Fibroblast of skin of right biceps (primary cell): ENCODE measurements at regions not wholly inside any gene's neighbourhood (a gene's known extent, or its start where the extent isn't known, plus 50 kb on each side); places are given as distances from the start of the nearest gene placed in this dataset.

ENCODE experiments used
- DNase-seq: peaks from one replicate; pipeline ENCODE4 v3.0.0-alpha.2; 2013

- DNase-seq = peak; percentile 66
Measured at GRCh38 chr20:4555188-4555890, 130.9 kb upstream of the PRNP start.

- DNase-seq = no peak
Measured at GRCh38 chr20:4554346-4554745, 131.9 kb upstream of the PRNP start.

- peak; percentile 32 for DNase-seq
Measured at GRCh38 chr20:4552075-4552640, 134.1 kb upstream of the PRNP start.

DNA sequence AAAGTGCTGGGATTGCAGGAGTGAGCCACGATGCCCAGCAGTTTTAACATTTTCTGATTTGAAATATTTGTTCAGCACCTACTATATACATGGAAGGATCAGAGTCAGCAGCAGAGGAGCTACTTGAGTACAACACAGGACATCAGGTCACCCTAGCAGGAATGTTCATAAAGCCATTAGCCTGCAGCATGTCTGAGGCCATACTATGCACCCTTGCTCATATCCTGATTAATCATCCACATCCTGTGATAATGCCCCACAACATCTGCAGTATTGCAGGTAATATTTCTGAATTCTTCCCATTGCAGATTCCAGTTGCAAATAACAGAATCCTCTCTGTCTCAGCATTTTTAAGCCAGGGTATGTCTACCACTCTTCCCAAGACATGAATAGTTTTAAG, 135.5 kb upstream of the PRNP start:
- DNase-seq = peak; percentile 60

DNA sequence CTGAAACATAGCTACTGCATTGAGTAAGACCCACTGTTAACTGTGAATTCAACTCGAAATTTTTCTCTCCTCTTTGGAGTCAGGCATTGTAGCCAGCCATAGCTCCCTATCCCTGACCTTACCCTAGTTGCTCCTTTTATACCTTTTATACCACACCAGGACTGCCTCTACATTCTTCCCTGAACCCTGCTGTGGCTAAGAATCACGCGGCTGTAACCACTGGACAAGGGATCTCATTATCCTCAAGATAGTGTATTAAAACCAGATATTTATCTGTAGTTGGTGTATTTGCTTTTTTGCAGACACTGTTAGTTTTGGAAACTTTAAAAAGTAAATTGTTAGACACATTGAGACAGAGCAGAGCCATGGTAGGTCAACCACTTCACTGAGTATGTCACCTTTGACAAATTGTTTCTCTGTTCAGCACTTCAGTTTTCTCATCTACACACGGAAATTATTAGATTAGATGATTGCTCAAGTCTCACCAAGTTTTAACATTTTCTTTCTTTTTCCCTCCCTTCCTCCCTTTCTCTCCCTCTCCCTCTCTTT, 136.5 kb upstream of the PRNP start:
- DNase-seq = no peak

DNA sequence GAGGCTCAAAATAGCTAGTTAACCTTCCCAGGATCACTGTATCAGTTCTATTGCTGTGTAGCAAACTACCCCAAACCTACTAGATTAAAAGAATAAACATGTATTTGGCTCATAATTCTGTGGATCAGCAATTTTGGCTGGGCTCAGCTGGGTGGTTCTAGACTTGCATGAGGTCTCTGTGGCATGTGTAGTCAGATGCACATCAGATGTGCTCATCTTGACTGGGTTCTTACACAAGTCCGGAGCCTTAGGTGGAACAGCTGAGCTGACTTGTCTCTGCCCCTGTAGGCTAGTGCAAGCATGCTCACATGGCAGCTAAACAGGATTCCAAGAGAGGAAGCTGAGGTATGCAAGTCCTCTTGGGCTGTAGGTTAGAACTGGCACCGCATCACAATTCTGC, 137.7 kb upstream of the PRNP start:
- DNase-seq = no peak

GRCh38 chr20:4546786-4547185, 139.5 kb upstream of the PRNP start:
- DNase-seq = peak; percentile 88

GRCh38 chr20:4546342-4546741, 139.9 kb upstream of the PRNP start:
- DNase-seq = no peak

DNA sequence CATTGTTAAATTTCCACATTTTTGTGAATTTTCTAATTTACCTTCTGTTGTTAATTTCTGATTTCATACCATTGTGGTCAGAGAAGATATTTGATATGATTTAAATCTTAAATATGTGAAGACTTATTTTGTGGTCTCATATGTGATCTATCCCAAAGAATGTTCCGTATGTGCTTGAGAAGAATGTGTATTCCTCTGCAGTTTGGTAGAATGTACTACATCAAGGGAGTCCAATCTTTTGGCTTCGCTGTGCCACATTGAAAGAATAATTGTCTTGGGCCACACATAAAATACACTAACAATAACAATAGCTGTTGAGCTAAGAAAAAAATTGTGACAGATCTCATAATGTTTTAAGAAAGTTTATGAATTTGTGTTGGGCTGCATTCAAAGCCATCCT, 140.7 kb upstream of the PRNP start:
- DNase-seq = peak; percentile 90

DNA sequence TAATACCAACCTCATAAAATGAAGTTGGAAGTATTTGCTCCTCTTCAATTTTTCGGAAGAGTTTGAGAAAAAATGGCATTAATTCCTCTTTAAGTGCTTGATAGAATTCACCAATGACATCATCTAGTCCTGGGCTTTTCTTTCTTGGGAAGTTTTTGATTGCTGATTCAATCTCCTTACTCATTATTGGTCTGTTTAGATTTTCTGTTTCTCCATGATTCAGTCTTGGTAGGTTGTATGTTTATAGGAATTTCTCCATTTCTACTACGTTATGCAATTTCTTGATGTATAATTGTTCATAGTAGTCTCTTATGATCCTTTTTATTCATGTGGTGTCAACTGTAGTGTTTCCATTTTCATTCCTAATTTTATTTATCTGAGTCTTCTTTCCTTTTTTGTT, 141.5 kb upstream of the PRNP start:
- peak; percentile 80 for DNase-seq

DNA sequence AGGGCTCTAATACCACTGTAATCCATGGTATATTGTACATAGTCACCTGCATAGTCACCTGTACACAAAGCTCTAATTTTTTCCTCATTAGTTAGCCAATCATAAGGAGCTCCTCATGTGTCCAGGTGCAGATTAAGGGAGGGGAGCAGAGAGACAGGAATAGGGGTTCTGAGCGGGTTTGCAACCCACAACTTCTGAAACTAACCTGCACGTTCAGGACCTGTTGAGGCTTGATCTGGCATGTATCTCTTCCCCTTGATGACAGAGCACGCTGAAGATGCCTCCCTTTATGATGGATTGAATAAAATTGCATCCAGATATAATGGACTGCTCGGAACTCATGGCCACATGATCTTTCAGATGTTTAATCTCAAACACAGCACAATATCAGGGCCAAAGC, 144.0 kb upstream of the PRNP start:
- DNase-seq = no peak

DNA sequence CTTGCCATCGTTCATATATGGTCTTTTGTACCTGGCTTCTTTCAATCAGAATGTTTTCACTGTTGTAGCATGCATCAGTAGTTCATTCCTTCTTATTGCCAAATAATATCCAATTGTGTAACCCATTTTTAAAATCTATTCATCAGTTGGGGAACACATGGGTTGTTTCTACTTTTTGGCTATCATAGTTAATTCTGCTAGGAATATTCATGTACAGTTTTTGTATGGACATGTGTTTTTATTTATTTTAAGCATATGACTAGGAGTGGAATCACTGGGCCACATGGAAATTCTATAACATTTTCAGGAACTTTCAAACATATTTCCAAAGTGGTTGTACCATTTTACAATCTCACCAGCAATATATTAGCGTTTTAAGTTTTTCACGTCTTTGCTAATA, 151.9 kb upstream of the PRNP start:
- DNase-seq = no peak

DNA sequence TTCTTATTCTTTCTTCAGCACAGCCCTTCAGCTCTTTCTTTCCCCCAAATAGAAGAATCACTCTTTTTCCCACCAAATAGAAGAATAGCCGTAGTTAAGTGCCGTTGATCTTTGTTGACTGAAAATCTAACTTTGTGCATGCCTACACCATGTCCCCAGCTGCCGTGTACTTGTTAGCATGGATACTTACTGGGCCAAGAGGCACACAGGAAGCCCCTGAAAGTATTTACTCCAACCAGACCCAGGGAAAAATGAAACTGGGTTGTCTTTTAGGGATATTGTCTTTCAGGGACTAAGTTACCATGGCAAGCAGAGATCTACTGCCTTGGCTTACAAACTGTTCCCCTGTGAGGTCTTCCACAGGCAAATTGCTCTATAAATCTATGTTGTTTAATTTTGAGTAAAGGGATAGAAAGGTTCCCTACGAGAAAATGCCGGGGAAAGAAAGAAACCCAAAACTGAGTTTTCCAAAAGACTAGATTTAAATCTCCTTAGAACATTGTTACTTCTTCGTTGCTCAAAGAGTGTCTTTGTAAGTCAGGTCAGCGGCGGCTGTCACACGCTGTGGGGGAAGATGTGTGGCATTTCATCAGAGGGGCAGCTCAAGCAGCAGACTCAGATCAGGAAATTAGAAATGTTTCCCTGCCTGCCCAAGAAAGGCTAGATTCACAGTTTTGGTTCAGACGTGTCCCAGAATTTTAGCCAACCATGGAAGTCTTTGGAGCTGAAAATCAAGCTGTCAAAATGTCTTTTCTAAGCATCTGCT, 152.7 kb upstream of the PRNP start:
- DNase-seq = no peak

- DNase-seq = no peak
Measured at GRCh38 chr20:4532772-4533171, 153.5 kb upstream of the PRNP start.

GRCh38 chr20:4524792-4525191, 161.5 kb upstream of the PRNP start:
- DNase-seq = no peak

- no peak for DNase-seq
Measured at GRCh38 chr20:4524307-4524706, 161.9 kb upstream of the PRNP start.

- DNase-seq = no peak
Measured at GRCh38 chr20:4522310-4522709, 163.9 kb upstream of the PRNP start.

DNA sequence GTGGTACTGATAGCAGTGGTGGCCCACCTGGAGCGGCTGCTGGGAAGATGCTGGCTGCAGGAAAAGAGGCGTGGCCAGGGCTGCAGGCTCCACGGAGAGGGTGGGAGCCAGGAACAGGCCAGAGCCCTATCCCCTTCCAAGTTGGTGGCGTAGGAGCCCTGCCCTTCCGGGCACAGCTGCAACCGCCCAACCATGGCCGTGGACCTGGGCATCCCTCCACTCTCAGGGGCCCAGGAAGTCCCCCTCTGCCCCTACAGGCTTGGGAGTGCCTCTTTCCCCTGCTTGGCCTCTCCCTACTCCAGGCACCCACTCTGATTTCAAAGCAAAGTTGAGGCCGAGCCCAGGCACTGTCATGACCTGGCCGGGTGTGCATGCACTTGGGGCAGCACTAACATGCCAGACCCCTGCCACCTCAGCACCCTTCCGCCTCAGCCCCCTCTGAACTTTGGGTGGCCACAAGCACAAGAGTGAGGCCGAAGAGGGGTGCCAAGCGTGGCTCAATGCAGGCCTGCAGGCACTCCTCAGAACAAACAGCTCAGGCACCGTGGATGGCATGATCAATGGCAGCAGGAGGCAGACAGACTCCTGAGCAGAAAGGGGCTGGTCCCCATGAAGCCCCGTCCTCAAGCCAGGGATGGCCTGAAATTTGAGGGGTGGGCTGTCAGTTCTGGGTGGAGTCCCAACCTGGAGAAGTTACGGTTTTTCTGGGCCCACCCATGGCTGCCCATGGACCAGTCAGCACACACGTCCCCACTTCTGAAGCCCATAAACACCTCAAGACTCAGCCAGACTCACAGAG, 164.9 kb upstream of the PRNP start:
- no peak for DNase-seq

DNA sequence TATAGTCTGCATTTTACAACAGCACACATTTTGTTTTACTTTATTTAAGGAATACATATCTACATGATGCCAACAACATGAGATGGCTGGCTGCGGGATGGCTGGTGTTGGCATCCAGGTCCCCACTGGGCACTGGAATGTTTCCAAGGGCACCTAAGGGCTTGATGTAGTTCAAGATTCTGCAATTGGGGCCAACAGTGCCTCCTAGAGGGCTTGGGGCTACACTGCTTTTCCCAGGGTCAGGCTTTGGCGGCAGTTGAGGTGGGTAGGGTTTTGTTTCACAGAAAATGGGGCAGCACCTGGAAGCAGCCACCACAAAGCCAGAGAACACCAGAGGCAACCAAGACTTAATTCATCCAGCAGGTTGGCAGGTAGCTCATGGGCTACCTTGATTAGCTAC, 166.7 kb upstream of the PRNP start:
- no peak for DNase-seq

DNA sequence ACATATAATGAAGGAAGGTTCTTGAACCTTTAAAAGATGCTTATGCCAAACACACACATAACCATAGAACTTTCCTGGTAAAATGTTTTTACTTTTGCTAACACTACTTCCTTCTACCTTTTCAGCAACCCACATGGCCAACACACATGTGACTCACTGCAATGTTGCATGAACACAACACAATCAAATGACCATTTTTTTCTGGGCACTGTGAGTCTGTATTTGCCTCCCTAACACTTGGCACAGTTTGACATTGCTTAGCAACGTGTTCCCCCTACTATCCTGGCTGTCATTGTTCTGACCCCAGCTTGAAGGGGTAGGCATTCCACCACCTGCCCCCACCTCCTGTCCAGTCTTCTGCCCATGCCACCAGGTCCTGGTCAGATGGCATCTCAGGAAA, 169.4 kb upstream of the PRNP start:
- no peak for DNase-seq

DNA sequence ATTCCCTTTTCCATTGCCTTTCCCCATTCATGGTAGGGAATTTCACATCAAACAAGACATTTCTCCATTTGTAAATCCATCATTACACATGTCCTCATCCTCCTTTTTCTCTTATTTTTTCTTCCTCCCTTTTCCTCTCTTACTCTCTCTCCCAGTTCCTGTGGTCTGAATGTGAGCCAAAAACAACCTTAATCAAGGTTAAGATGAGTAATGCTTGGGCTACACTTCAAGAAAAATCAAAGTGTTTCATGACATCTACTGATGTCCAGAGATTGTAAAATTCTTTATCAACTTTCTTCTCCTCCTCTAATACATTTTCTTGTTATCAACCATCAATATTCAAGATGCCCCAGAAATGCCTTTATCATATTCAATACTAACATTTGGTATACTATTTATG, 172.5 kb upstream of the PRNP start:
- peak; percentile 90 for DNase-seq

- peak; percentile 97 for DNase-seq
Measured at GRCh38 chr20:4512891-4513550, 173.2 kb upstream of the PRNP start.

DNA sequence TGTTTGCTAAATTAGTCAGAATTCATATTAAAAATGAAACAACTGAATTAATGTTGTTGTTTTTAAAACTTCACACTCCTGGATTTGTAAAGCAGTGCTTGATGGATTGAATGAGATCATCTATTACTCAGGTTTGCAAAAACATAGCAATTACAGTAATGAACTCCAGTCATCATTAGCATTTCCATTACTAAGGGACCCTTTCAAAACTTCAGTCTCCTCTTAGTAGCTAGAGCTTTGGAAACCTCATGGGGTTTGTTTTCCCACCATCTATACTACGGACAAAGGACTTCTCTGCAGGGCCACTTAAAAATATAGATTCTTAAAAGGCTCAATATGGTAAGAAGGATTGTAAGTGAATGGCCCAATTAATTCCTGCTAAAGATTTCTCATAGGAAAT, 174.5 kb upstream of the PRNP start:
- peak; percentile 36 for DNase-seq
